GM23338 (cell line): ENCODE measurements at regions not wholly inside any gene's neighbourhood (a gene's known extent, or its start where the extent isn't known, plus 50 kb on each side); places are given as distances from the start of the nearest gene placed in this dataset.

Experiments
- ATAC-seq: fragments of 200-7000 bp; cut with Tn5 transposase; 3 replicates; pipeline ENCODE4 v1.9.1; 2020
- DNase-seq: peaks from one replicate; pipeline ENCODE4 v3.0.0-alpha.2; 2015; ENCODE audit warnings: low spot score
- H2AFZ ChIP-seq: fragments of 200-600 bp; sonication (generic); 2 replicates; pipeline ENCODE4 v1.8.0; 2016; ENCODE audit warnings: antibody characterized with exemption, mild to moderate bottlenecking, moderate library complexity
- H3F3A ChIP-seq: fragments of 200-600 bp; sonication (generic); replicated peaks from 2 replicates; pipeline ENCODE4 v1.8.0; 2017; ENCODE audit warnings: antibody characterized with exemption, mixed run types, low read depth
- H3K27ac ChIP-seq: fragments of 200-600 bp; sonication (generic); 2 replicates; pipeline ENCODE4 v1.6.1; 2016; ENCODE audit warnings: low read depth
- H3K27me3 ChIP-seq: fragments of 200-600 bp; sonication (generic); 2 replicates; pipeline ENCODE4 v1.8.0; 2016; ENCODE audit warnings: mild to moderate bottlenecking, mixed run types, moderate library complexity; ENCODE audit not compliant: insufficient read depth
- H3K36me3 ChIP-seq: fragments of 200-600 bp; sonication (generic); 2 replicates; pipeline ENCODE4 v1.8.0; 2016; ENCODE audit warnings: mild to moderate bottlenecking; ENCODE audit not compliant: insufficient read depth
- H3K4me1 ChIP-seq: fragments of 200-600 bp; sonication (generic); 2 replicates; pipeline ENCODE4 v1.8.0; 2016; ENCODE audit warnings: mild to moderate bottlenecking, moderate library complexity; ENCODE audit not compliant: insufficient read depth
- H3K4me2 ChIP-seq: fragments of 200-600 bp; sonication (generic); 2 replicates; pipeline ENCODE4 v1.7.1; 2017; ENCODE audit warnings: mixed run types
- H3K4me3 ChIP-seq: fragments of 200-600 bp; sonication (generic); 2 replicates; pipeline ENCODE4 v1.6.1; 2016; ENCODE audit warnings: mixed run types
- H3K79me2 ChIP-seq: fragments of 200-600 bp; sonication (generic); replicated peaks from 2 replicates; pipeline ENCODE4 v1.8.0; 2017; ENCODE audit warnings: mild to moderate bottlenecking; ENCODE audit not compliant: insufficient read depth
- H3K9me2 ChIP-seq: fragments of 200-600 bp; sonication (generic); 2 replicates; pipeline ENCODE4 v1.8.0; 2017; ENCODE audit not compliant: insufficient read depth
- H4K20me1 ChIP-seq: fragments of 200-600 bp; sonication (generic); replicated peaks from 2 replicates; pipeline ENCODE4 v1.8.0; 2017; ENCODE audit warnings: mild to moderate bottlenecking; ENCODE audit not compliant: insufficient read depth
- H3K27ac Mint-ChIP-seq: 2 replicates; pipeline ENCODE4 v1.8.0; 2020; ENCODE audit warnings: inconsistent platforms, mild to moderate bottlenecking, moderate library complexity, mixed read lengths
- H3K27me3 Mint-ChIP-seq: 3 replicates; pipeline ENCODE4 v1.8.0; 2022; ENCODE audit warnings: low read depth, mild to moderate bottlenecking, moderate library complexity, mixed read lengths, inconsistent platforms; ENCODE audit not compliant: insufficient read depth, poor library complexity
- H3K36me3 Mint-ChIP-seq: 3 replicates; pipeline ENCODE4 v1.8.0; 2021; ENCODE audit warnings: low read depth, mild to moderate bottlenecking, inconsistent platforms, moderate library complexity, mixed read lengths
- H3K4me1 Mint-ChIP-seq: 3 replicates; pipeline ENCODE4 v1.8.0; 2020; ENCODE audit warnings: mild to moderate bottlenecking, inconsistent platforms, mixed read lengths
- H3K4me3 Mint-ChIP-seq: 3 replicates; pipeline ENCODE4 v1.8.0; 2021; ENCODE audit warnings: moderate library complexity, mild to moderate bottlenecking, inconsistent platforms, mixed read lengths
- H3K9me3 Mint-ChIP-seq: 3 replicates; pipeline ENCODE4 v1.8.0; 2020; ENCODE audit warnings: moderate library complexity, mild to moderate bottlenecking, inconsistent platforms, mixed read lengths
- EZH2 ChIP-seq: fragments of 200-600 bp; sonication (generic); IDR thresholded peaks from one replicate; pipeline ENCODE4 v1.8.0; 2017; ENCODE audit warnings: antibody characterized with exemption, mild to moderate bottlenecking, low read depth; ENCODE audit not compliant: unreplicated experiment
- JUNB ChIP-seq: IDR thresholded peaks from one replicate; pipeline ENCODE4 v1.6.1; 2016; ENCODE audit warnings: antibody characterized with exemption; ENCODE audit not compliant: unreplicated experiment
- NANOG ChIP-seq: IDR thresholded peaks from 2 replicates; pipeline ENCODE4 v1.6.1; 2016; ENCODE audit warnings: antibody characterized with exemption, borderline replicate concordance
- POLR2AphosphoS5 ChIP-seq: IDR thresholded peaks from 2 replicates; pipeline ENCODE4 v1.6.1; 2016; ENCODE audit warnings: antibody characterized with exemption, low read depth
- TF ChIP-seq, protein P1 (sequence below), 2 experiments: fragments of 200-600 bp in 1 of 2; sonication (generic) in 1 of 2; conservative IDR thresholded peaks; 2 replicates each; pipeline versions ENCODE4 v1.5.1 to v1.6.1; 2016 to 2017; ENCODE audit warnings: antibody characterized with exemption in 2 of 2, low read depth in 2 of 2, mild to moderate bottlenecking in 2 of 2, moderate library complexity in 1 of 2
- TF ChIP-seq, protein P2 (sequence below): fragments of 250-450 bp; sonication (Bioruptor Pico); IDR thresholded peaks from 2 replicates; pipeline ENCODE4 v1.5.0; 2020; ENCODE audit warnings: mild to moderate bottlenecking, moderate library complexity
- TF ChIP-seq, protein P3 (sequence below): IDR thresholded peaks from 2 replicates; pipeline ENCODE4 v1.6.1; 2016; ENCODE audit warnings: antibody characterized with exemption

DNA sequence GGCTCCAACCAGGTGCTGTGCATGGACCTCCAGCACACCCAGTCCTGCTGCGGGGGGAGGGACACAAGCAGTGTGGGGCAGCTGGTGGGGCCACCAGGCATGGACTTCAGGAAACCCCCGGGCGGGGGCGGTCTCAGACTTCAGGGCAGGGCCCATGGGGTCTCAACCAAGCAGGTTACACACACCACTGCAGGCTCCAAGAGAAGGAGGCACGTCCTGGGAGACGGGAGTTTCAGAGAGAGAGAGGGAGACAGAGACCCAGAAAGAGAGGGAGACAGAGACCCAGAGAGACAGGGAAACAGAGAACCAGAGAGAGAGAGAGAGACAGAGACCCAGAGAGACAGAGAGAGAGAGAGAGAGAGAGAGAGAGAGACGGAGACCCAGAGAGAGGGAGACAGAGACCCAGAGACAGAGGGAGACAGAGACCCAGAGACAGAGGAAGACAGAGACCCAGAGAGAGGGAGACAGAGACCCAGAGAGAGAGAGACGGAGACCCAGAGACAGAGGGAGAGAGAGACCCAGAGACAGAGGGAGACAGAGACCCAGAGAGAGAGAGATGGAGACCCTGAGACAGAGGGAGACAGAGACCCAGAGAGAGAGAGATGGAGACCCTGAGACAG lies 128.9 kb downstream of the NCOR2 start:
- no peak overlapping the region for H3K27ac Mint-ChIP-seq
- no peak overlapping the region for H3K27ac ChIP-seq
- ATAC-seq = no peak

DNA sequence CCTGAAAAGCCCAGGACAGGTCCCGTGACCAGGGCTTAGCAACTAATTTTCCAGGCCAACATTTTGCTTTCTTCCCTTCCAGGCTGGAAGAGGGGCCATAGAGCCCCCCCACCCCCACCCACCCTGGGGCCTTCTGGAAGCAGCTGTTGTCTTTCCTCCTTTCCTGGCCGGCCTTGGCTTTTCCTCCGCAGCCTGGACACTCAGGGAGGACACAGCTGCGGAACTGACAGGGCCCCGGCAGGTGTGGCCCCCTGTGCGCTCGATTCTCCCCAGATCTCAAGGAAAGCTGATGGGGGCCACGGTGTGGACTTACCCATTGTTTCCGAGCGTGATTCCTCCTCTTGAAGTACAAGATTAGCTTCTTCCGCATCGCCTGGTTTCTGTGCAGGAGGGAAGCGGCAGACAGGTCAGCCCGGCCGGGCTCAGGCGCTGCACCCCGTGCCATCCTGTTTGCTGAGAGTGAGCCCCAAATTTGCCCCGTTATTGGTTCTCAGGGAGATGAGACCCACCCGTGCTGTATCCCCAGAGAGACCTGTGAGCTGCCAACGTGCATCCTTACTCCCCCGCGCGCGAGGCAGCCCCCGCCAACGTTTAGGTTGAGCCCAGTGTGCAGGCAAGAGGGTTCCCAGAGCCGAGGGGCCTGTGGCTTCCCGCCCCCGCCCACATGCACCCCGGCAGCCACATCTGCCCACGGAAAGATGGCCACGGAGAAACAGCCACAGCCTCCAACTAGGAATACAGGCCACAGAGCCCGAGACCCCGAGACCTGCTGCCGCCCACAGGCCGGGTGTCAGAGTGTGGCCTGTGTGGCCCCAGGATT lies 129.6 kb downstream of the NCOR2 start:
- peak overlapping the region; percentile 59; the same call in 1 of the 2 replicates for H3K27ac Mint-ChIP-seq
- no peak overlapping the region for H3K4me3 Mint-ChIP-seq
- Histone ChIP-seq H3K79me2 (peaks cover 13% of the 10 kb centered on the region), H3K9me2 (no peaks in the 10 kb centered on the region), H3K4me1 (peaks cover 13% of the 10 kb centered on the region), H3K4me3 (no peak overlapping the region), H3K27me3 (no peaks in the 10 kb centered on the region), H3F3A (peaks cover 28% of the 10 kb centered on the region), H3K27ac (no peak overlapping the region), H3K36me3 (no peaks in the 10 kb centered on the region), H3K4me2 (no peak overlapping the region), H2AFZ (no peak overlapping the region), H4K20me1 (peaks cover 12% of the 10 kb centered on the region)
- peaks cover 38% of the 10 kb centered on the region for H3K4me1 Mint-ChIP-seq
- TF ChIP-seq, protein P1, sequence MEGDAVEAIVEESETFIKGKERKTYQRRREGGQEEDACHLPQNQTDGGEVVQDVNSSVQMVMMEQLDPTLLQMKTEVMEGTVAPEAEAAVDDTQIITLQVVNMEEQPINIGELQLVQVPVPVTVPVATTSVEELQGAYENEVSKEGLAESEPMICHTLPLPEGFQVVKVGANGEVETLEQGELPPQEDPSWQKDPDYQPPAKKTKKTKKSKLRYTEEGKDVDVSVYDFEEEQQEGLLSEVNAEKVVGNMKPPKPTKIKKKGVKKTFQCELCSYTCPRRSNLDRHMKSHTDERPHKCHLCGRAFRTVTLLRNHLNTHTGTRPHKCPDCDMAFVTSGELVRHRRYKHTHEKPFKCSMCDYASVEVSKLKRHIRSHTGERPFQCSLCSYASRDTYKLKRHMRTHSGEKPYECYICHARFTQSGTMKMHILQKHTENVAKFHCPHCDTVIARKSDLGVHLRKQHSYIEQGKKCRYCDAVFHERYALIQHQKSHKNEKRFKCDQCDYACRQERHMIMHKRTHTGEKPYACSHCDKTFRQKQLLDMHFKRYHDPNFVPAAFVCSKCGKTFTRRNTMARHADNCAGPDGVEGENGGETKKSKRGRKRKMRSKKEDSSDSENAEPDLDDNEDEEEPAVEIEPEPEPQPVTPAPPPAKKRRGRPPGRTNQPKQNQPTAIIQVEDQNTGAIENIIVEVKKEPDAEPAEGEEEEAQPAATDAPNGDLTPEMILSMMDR (conservative IDR thresholded peaks at IDR 0.05; ENCODE audit: low read depth in 2 of 2) = no peak
- TF ChIP-seq POLR2AphosphoS5 (no peak), JUNB (no peak), NANOG (no peak)
- TF ChIP-seq, protein P2, sequence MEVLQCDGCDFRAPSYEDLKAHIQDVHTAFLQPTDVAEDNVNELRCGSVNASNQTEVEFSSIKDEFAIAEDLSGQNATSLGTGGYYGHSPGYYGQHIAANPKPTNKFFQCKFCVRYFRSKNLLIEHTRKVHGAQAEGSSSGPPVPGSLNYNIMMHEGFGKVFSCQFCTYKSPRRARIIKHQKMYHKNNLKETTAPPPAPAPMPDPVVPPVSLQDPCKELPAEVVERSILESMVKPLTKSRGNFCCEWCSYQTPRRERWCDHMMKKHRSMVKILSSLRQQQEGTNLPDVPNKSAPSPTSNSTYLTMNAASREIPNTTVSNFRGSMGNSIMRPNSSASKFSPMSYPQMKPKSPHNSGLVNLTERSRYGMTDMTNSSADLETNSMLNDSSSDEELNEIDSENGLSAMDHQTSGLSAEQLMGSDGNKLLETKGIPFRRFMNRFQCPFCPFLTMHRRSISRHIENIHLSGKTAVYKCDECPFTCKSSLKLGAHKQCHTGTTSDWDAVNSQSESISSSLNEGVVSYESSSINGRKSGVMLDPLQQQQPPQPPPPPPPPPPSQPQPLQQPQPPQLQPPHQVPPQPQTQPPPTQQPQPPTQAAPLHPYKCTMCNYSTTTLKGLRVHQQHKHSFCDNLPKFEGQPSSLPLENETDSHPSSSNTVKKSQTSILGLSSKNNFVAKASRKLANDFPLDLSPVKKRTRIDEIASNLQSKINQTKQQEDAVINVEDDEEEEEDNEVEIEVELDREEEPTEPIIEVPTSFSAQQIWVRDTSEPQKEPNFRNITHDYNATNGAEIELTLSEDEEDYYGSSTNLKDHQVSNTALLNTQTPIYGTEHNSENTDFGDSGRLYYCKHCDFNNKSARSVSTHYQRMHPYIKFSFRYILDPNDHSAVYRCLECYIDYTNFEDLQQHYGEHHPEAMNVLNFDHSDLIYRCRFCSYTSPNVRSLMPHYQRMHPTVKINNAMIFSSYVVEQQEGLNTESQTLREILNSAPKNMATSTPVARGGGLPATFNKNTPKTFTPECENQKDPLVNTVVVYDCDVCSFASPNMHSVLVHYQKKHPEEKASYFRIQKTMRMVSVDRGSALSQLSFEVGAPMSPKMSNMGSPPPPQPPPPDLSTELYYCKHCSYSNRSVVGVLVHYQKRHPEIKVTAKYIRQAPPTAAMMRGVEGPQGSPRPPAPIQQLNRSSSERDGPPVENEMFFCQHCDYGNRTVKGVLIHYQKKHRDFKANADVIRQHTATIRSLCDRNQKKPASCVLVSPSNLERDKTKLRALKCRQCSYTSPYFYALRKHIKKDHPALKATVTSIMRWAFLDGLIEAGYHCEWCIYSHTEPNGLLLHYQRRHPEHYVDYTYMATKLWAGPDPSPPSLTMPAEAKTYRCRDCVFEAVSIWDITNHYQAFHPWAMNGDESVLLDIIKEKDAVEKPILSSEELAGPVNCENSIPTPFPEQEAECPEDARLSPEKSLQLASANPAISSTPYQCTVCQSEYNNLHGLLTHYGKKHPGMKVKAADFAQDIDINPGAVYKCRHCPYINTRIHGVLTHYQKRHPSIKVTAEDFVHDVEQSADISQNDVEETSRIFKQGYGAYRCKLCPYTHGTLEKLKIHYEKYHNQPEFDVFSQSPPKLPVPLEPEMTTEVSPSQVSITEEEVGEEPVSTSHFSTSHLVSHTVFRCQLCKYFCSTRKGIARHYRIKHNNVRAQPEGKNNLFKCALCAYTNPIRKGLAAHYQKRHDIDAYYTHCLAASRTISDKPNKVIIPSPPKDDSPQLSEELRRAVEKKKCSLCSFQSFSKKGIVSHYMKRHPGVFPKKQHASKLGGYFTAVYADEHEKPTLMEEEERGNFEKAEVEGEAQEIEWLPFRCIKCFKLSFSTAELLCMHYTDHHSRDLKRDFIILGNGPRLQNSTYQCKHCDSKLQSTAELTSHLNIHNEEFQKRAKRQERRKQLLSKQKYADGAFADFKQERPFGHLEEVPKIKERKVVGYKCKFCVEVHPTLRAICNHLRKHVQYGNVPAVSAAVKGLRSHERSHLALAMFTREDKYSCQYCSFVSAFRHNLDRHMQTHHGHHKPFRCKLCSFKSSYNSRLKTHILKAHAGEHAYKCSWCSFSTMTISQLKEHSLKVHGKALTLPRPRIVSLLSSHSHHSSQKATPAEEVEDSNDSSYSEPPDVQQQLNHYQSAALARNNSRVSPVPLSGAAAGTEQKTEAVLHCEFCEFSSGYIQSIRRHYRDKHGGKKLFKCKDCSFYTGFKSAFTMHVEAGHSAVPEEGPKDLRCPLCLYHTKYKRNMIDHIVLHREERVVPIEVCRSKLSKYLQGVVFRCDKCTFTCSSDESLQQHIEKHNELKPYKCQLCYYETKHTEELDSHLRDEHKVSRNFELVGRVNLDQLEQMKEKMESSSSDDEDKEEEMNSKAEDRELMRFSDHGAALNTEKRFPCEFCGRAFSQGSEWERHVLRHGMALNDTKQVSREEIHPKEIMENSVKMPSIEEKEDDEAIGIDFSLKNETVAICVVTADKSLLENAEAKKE (CRISPR knock-in tag) = no peak
- TF ChIP-seq, protein P3, sequence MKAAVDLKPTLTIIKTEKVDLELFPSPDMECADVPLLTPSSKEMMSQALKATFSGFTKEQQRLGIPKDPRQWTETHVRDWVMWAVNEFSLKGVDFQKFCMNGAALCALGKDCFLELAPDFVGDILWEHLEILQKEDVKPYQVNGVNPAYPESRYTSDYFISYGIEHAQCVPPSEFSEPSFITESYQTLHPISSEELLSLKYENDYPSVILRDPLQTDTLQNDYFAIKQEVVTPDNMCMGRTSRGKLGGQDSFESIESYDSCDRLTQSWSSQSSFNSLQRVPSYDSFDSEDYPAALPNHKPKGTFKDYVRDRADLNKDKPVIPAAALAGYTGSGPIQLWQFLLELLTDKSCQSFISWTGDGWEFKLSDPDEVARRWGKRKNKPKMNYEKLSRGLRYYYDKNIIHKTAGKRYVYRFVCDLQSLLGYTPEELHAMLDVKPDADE = no peak
- DNase-seq (no peak), ATAC-seq (no peak)
- H3K27me3 Mint-ChIP-seq = peaks cover 33% of the 10 kb centered on the region
- H3K9me3 Mint-ChIP-seq = peaks cover 4% of the 10 kb centered on the region; the same call in 1 of the 3 replicates
- H3K36me3 Mint-ChIP-seq = peaks cover 23% of the 10 kb centered on the region

More for the DNA sequence above, 128.9 kb downstream of the NCOR2 start:
- Histone ChIP-seq H3F3A (peaks cover 28% of the 10 kb centered on the region), H3K4me1 (peaks cover 13% of the 10 kb centered on the region), H3K79me2 (peaks cover 13% of the 10 kb centered on the region), H3K9me2 (no peaks in the 10 kb centered on the region), H2AFZ (no peak overlapping the region), H4K20me1 (peaks cover 12% of the 10 kb centered on the region), H3K4me2 (no peak overlapping the region), H3K4me3 (no peak overlapping the region), H3K36me3 (no peaks in the 10 kb centered on the region), H3K27me3 (no peaks in the 10 kb centered on the region)
- TF ChIP-seq, protein P1 (conservative IDR thresholded peaks at IDR 0.05; ENCODE audit: low read depth in 2 of 2) = 0 out of 4 replicates have a peak, but pooled peaks of 1 of the 2 experiments have one; percentile 6
- TF ChIP-seq EZH2 = no peak
- Mint-ChIP-seq H3K4me3 (no peak overlapping the region), H3K9me3 (peaks cover 4% of the 10 kb centered on the region; the same call in 1 of the 3 replicates), H3K36me3 (peaks cover 27% of the 10 kb centered on the region), H3K27me3 (peaks cover 33% of the 10 kb centered on the region), H3K4me1 (peaks cover 38% of the 10 kb centered on the region)
- DNase-seq = no peak
